ENCODE measurements at regions not wholly inside any gene's neighbourhood (a gene's known extent, or its start where the extent isn't known, plus 50 kb on each side); places are given as distances from the start of the nearest gene placed in this dataset.

DNA sequence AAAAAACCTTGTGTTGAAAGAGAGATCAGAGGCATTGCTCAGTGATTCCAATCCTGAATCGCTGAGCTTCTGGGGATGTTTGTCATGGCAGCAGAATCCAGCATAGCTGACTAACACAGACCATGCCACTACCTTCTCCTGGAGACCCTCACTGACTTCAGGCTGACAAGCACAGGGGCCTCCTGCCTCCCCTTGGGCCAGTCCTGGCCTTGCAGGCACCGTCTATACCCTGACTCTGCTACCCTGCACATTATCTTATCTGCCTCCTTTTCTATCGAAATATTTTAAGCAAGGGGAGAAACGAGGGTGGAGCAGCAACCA is 139.8 kb downstream of the KIF26A start:
- H3K4me1 ChIP-seq = peaks cover 0 to 9% of the 10 kb centered on the region in 2 donors
- intact Hi-C loops (cut with DNase I) = no loop called here
- DNase-seq = no peak
- no peak for TF ChIP-seq POLR2A (IDR thresholded peaks at IDR 0.05)
- TF ChIP-seq, protein P1, sequence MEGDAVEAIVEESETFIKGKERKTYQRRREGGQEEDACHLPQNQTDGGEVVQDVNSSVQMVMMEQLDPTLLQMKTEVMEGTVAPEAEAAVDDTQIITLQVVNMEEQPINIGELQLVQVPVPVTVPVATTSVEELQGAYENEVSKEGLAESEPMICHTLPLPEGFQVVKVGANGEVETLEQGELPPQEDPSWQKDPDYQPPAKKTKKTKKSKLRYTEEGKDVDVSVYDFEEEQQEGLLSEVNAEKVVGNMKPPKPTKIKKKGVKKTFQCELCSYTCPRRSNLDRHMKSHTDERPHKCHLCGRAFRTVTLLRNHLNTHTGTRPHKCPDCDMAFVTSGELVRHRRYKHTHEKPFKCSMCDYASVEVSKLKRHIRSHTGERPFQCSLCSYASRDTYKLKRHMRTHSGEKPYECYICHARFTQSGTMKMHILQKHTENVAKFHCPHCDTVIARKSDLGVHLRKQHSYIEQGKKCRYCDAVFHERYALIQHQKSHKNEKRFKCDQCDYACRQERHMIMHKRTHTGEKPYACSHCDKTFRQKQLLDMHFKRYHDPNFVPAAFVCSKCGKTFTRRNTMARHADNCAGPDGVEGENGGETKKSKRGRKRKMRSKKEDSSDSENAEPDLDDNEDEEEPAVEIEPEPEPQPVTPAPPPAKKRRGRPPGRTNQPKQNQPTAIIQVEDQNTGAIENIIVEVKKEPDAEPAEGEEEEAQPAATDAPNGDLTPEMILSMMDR (IDR thresholded peaks at IDR 0.05) = no peak
- H3K9me3 ChIP-seq = no peaks in the 10 kb centered on the region
- H3K27ac ChIP-seq = no peak overlapping the region
- H3K36me3 ChIP-seq = no peaks in the 10 kb centered on the region
- WGBS, 2 donors = 89 to 96% methylated on average over 4 of the region's 4 CpGs
- peaks cover 6% of the 10 kb centered on the region for H3K27me3 ChIP-seq
- H3K4me3 ChIP-seq (replicated peaks in 1 of 3) = no peak overlapping the region

DNA sequence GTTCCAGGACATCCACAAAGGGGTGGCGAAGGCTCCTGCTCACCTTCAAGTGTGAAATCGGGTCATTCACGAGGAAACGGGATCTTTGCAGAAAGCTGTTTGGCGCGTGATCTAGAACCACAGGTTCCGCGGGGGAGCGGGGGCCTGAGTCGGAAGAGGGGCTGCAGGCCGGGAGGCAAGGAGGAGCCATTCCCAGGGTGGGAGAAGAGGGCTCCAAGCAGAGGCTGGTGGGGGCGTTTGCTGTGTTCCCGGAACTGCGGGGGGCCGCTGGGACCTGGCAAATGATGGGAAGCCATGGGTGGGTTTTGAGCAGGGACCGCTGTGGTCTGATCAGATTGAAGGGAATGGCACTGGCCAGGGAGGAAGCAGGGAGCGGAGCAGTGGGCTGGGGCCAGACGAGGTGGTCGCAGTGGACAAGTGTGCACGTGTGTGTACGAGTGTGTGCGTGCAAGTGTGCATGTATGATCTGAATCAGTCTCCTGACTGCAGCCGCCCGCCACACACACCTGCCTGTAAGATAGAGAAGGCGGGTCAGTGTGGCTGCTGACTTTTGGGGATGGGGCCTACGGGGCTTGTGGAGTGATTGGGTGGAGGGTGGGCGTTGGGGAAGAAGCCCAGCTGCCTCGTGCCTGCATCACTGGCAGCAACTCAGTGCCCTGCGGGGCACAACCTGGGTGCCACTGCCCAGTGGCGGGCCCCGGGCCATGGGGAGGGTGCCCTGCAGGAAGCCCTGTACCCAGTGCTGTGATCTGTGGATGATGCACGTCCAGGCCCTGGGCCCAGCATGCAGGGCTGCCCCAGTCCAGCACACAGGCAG is 141.9 kb downstream of the KIF26A start:
- no peaks in the 10 kb centered on the region for H3K36me3 ChIP-seq
- WGBS, 2 donors = 87 to 93% methylated on average over 28 to 32 of the region's 32 CpGs
- peaks cover 6% of the 10 kb centered on the region for H3K27me3 ChIP-seq
- peaks cover 0 to 6% of the 10 kb centered on the region in 2 donors for H3K4me1 ChIP-seq
- TF ChIP-seq, protein P1 (IDR thresholded peaks at IDR 0.05) = no peak
- no peak for TF ChIP-seq POLR2A (IDR thresholded peaks at IDR 0.05)
- H3K4me3 ChIP-seq (replicated peaks in 1 of 3) = no peak overlapping the region
- H3K27ac ChIP-seq = no peak overlapping the region
- DNase-seq = peak in 1 of 2 donors; percentile 0
- H3K9me3 ChIP-seq = no peaks in the 10 kb centered on the region
- intact Hi-C loops (cut with DNase I) = no loop called here

DNA sequence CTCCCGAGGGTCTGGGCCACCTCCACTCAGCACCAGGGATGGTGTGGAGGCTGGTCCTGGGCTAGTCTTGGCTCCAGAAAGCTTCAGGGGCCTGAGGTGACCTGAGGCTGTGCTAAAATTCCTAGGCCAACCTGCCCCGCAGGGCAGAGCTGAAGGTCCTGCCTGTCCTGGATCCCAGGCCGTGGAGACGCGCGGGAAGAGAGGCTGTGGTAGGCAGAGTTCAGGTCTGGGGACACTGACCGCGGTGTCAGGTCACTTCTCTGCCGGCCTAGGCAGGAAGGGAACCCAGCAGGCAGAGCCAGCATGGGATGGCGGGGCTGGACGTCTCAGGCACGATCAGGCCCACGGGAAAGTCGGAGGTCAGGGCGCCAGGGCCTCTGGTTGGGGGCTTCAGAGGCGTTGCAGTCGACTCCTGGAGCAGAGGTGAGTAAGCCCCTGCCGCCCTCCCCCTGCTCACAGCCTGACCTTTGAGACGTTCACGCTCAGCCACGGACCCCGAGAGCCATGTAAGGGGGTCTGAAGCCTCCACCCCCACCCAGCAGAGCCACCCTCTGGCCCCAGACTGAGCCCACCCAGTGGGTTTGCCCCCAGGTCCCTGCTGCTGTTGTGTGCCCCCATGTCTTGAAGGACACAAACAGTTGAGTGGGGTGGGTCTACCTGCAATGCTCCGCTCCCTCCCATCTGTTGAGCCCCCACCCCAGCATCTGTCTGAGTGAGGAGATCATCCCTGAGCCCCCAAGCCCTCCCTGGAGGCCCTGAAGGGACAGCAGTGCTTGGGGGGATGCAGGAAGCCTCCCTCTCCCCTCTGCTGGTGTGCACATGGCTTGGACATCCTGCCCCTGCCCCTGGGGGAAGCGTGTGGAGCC is 142.7 kb downstream of the KIF26A start:
- H3K27me3 ChIP-seq = peaks cover 6% of the 10 kb centered on the region
- DNase-seq = peak in 1 of 2 donors; percentile 1
- H3K4me3 ChIP-seq (replicated peaks in 1 of 3) = no peak overlapping the region
- H3K36me3 ChIP-seq = no peaks in the 10 kb centered on the region
- no peaks in the 10 kb centered on the region for H3K9me3 ChIP-seq
- intact Hi-C loops (cut with DNase I) = no loop called here
- TF ChIP-seq, protein P1 (IDR thresholded peaks at IDR 0.05) = no peak
- no peak for TF ChIP-seq POLR2A (IDR thresholded peaks at IDR 0.05)
- no peaks in the 10 kb centered on the region for H3K4me1 ChIP-seq
- no peak overlapping the region for H3K27ac ChIP-seq
- 85 to 87% methylated on average over 16 to 20 of the region's 24 CpGs for WGBS, 2 donors

DNA sequence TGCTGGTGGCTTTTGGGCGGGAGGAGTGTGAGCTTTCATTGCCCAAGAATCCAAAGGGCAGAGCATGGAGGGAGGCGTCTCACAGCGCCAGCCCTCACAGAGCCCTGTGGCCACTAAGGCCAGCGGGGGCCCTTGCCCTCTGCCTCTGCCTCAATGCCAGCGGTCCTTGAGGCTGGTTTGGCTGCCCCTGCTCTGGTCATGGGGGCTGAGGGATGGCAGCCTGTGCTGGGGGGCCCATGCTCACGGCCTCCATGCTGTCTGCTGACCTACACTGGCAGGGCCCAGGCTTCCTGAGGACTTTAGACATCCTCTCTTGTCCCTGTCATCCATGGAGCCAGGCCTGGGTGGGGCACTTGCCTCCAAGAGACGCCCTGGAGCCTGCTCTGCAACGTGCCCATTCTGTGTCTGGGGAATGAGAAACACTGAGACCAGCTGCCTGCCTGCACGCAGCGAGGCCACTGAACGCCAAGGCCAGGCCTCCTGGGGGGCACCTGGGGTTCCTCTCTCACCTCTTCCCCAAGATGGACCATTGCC is 143.4 kb downstream of the KIF26A start:
- DNase-seq = no peak
- H3K4me1 ChIP-seq = no peaks in the 10 kb centered on the region
- no peaks in the 10 kb centered on the region for H3K36me3 ChIP-seq
- intact Hi-C loops (cut with DNase I) = no loop called here
- TF ChIP-seq, protein P1 (IDR thresholded peaks at IDR 0.05) = no peak
- no peak for TF ChIP-seq POLR2A (IDR thresholded peaks at IDR 0.05)
- WGBS, 2 donors = 88 to 96% methylated on average over 4 to 11 of the region's 11 CpGs
- no peak overlapping the region for H3K4me3 ChIP-seq (replicated peaks in 1 of 3)
- peaks cover 6% of the 10 kb centered on the region for H3K27me3 ChIP-seq
- H3K9me3 ChIP-seq = no peaks in the 10 kb centered on the region
- no peak overlapping the region for H3K27ac ChIP-seq
